ENCODE measurements at regions not wholly inside any gene's neighbourhood (a gene's known extent, or its start where the extent isn't known, plus 50 kb on each side); places are given as distances from the start of the nearest gene placed in this dataset.

DNA sequence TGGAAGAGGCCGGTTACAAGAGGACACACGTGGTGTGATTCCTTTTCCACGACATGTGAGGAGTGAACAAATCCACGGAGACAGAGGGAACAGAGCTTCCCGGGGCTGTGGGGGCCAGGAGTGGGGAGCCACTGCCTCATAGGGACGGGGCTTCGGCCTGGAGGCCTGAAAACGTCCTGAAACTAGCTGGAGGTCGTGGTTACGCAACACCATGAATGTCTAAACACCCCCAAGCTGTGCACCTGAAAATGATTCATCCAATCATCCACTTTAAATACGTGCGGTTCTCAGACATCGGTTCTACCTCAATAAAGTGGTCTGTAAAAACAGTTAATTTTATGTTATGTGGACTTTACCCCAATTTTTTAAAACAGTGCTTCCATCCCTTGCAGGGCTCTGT lies 65.3 kb upstream of the PPP1R26 start:
- no peak for DNase-seq

DNA sequence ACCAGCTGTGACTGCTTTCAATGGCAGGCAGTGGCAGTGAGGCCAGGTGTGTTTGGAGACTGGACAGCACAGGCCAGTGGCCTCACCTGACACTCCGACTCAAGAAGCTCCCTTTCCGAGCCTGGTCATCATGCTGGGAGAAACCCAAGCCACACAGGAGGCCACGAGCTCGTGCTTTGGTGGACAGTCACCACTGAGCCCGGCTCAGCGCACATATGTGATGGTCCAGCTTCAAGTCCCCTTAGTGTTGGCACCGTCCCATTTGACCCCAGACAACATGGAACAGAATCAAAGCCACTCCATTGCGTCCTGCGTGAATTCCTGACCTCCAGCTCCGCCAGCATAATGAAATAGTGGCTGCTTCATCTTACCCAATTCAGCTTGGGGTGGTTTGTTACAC lies 64.0 kb upstream of the PPP1R26 start:
- DNase-seq = no peak

DNA sequence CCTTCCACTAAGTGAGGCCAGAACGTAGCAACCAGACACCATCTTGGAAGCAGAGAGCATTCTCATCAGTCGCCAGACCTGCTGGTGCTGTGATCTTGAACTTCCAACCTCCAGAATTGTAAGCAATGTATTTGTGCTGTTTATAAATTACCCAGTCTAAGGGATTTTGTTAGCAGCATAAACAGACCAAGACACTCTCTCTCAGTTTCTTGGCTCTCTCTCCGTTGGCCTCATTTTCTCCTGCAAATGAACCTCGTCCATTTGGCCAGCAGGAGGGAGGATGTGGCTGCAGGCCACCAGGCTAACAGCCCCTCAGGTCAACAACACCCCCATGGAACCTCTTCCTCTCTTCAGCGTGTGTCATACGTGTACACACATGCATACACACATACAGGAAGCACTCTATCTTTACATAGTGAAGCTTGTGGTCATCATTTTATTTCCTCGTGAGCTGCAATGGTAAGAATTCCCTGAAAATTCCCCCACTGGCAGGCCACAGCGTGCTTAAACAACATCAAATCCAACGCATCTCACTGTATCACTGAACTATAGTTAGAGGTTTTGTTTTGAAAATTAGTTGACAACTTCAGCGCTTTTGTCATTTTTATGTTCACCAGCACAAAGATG lies 62.8 kb upstream of the PPP1R26 start:
- no peak for DNase-seq

DNA sequence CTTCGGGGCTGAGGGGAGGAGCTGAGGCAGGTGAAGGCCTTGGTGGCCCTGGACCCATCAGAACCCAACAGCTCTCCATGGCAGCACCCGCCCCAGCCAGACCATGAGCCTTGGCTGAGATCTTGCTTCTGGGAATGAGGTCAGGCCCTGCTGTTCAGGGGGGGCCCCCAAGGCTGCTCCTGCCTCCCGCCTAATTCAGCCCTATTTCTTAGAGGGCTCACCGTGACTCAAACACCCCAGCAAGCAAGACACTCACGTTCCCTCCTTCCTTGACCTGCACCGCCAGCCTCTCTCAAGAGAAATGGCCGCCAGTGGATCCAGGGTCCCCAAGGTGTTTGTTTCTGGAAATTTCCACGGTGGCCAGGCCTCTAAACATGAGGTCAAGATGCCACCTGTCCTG lies 61.4 kb upstream of the PPP1R26 start:
- DNase-seq = no peak

DNA sequence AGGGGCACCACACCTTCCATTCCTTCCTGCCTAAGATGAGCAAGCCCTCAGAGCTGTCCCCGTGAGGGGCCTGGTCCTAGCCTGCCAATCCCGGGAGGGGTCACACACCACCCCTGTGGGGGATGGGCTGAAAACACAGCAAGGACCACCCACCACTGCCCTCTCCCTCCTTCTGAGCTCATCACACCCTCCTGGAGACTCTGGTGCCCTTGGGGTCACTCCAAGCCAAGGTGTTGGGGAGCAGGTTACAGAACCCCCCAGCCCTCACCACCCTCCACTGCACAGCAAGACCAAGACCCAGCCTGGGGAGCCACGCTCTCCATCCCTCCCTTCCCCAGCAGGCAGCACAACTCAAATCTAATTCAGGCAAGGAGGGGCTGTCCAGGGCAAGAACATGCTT lies 60.5 kb upstream of the PPP1R26 start:
- DNase-seq = no peak

DNA sequence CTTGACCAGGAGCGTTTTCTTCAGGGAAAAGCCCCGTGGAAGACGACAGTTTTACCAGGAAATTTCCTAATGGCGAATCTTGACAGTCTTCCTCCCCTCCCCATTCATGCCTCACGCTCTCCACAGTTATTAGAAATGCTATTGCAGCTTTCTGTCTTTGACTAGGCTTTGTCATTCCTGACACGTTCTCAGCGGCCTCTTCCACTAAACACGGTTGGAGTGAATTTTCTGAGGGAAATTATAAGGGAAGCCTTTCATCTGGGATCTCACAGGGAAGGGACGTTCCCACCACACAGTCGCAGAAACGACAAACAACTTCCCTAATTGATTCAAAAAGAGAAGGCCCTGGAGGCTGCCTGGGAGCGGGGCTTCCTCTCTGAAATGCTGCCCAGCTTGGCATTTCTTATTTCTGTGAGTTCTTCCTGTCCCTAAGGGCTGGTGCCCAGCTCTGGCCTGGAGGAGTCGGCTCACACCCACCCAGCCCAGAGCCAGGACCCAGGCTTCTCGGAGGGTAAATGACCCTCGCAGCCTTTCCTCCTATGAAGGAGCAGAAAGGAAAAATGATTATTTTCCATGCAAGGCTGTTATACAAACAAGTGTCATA lies 57.1 kb upstream of the PPP1R26 start:
- DNase-seq = no peak

DNA sequence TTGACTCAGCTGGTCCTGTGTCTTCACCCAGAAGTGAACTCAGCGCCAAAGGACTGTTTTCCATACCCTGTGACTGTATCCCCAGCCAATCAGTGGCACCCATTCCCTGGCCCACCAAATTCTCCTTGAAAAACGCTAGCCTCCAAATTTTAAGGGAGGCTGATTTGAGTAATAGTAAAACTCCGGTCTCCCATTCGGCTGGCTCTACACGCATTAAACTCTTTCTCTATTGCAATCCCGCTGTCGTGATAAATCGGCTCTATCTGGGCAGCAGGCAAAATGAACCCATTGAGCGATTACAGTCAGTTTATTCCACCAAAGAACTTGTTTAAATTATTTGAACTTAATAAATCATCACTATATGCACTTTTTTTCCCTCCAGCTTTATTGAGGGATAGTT lies 55.9 kb upstream of the PPP1R26 start:
- DNase-seq = no peak
